Renal pelvis (tissue), 1 donor: ENCODE measurements at regions not wholly inside any gene's neighbourhood (a gene's known extent, or its start where the extent isn't known, plus 50 kb on each side); places are given as distances from the start of the nearest gene placed in this dataset.

Source experiments
- DNase-seq: peaks from one replicate; pipeline ENCODE4 v3.0.0-alpha.2; 2013

DNA sequence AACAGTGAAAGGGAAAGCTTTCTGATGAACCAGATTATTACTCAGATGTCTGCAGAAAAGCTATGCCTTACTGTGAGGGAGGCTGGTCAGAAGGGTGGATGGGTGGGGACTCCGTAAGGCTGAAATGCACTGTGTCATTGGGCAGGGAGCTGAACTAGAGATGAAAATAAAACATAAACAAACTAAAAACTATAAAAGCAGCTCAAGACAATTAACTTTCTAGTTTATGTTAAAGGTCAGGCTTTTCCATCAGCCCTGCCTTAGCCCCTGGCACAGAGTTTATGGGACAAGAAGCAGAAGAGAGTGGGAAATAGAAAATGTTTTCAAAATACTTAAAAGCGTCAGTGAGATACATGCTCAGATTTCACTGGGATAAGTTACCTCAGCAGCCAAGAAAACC is 310.0 kb upstream of the UBE2E2 start:
- DNase-seq: no peak

DNA sequence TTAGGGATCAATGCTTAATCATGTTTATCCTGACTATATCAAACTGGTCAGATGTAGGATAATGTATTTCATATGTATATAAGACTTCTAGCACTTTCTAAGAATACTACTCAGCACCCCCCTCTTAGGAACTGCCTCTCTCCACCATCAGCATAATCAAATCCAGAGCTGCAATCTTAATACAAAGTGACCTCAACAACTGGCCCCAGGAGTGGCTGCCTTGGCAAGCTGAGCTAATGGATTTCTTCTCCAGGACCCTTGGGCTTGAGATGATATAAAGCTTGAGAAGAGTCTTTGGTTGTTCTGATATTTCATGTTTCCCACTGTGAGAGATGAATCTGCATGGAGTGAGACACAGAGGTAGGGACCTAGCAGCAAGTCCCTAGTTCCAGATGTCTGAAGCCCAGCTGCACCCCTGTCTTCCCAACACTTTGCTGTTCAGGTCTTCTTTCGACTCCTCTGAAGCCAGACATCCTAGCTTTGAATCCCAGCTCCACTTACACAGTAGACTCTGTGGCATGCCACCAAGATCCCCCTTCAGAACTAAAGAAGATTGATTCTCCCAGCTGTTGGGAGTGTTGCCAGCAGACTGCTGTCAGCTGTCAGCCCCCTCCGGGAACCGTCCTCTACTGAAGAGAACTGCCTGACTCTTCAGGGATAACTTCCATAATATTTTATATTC is 309.3 kb upstream of the UBE2E2 start:
- DNase-seq: peak; percentile 45

DNA sequence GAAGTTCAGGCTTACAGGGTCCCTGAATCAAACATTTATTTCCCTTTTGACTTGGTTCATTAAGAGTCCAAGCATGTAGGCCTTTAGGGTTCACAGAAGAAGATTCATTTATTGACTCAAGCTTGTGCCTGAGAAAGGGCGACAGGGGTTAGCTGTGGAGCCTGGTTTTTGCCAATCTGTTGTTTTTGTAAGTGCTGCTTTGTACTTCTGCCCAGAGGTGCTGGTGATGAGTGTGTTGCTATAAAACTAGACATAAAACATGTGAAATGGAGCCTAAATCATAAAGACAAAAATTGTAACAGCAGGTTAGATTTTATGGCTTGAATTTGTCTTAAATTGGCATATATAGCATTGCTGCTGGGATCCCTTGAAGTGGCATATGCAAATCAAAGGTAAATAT is 308.3 kb upstream of the UBE2E2 start:
- no peak for DNase-seq

DNA sequence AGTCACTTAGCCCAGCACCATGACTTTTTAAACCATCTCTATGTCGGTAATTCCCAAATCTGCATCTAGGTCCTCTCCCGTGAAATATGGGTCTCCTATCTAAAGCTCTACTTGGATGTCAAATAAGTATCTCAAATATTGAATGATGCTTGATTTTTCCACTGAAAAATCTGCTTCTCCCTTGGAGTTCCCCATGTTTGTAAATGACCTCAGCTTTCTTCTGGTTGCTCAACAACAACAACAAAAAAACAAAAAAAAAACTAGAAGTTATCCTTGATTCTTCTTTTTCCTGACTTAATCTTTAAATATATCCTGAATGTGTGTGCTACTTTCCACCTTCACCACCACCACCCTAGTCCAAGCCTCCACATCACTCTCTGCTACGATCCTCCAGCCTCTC is 307.5 kb upstream of the UBE2E2 start:
- no peak for DNase-seq

DNA sequence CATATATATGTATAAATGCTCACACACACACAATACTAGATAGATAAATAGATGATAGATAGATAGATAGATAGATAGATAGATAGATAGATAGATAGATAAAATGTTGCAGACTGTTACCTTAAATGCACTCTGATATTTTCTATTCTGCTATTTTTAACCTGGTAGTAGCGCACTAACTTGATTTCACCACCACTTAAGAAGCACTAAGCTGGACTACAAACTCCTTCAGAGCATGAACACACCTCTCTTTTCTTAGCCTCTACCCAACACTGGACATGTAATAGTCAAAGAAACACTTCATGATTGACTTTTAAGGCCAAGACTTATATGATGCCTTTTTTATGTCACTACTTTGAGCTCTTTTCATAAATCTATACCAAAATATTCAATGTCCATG is 304.6 kb upstream of the UBE2E2 start:
- no peak for DNase-seq

DNA sequence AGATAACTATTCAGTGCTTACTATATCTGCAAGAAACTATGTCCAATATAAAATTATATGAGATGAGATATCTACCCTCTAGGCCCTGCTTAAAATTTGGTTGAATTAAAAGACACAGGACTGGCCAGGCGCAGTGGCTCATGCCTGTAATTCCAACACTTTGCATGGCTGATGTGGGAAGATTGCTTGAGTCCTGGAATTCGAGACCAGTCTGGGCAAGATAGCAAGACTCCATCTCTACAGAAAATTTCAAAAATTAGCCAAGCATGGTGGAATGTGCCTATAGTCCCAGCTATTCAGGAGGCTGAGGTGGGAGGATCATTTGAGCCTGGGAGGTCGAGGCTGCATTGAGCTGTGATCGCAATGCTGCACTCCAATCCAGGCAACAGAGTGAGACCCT is 303.7 kb upstream of the UBE2E2 start:
- DNase-seq: no peak

DNA sequence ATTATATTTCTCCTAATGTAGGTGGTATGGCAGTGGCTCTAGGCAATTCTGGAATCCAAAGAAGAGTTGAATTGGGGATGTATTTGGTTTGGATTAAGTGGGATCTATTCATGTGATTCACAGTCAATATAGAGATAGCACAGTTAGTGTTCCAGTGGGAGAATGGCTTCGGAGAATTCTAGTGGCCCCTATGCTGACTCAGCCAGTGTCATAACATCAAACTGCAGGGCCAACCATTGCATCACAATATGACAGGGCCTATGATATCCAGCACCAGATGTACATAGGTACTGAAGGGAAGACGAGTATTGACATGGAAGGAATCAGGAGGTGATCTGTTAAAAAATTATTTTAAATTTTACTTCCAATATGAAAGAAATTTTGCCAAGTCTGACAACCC is 302.8 kb upstream of the UBE2E2 start:
- no peak for DNase-seq

DNA sequence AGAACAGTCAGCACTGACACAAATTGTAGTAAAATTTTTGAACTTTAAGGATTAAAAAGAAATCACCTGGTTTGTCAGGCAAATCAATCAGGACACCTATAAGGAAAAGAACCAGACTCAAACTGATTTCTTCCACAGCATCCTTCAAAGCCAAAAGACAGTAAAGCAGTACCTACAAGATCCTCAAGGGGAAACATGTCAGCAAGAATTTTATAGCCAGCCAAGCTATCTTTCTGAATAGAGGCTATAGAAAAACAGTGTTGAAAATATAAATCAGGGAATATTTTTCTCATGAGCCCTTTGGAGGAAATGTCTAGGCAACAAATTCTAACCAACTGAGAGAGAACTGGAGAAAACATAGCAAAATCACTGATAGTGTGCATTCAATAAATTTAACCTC is 301.4 kb upstream of the UBE2E2 start:
- DNase-seq: no peak

DNA sequence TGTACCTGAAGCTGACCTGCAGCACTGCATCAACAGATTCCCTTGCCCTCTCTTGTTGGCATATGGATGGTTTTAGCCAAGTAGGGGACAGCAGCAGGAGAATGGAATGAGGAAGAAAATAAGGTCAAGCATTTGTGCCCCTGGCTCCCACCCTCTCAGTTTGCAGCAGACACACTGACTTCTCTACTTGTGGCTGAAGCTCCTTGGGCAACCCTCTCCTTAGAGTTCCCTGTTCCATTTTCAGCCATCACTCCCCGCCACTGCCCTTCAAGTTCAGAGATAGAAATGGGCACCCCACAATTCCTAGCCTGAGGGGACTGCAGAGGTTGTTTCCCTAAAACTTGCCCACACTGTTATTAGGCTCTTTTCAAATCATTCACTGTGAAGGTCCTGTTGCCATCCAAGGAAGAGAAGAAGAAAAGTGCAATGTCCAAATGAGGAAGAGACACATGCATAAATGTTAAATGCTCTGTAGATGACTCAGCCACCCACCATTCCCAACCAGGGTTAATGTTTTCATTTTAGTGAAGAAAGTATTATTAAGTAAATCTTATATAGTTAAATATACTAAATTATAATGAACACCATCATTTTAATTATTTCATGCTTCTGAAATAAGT is 295.9 kb upstream of the UBE2E2 start:
- DNase-seq: no peak

DNA sequence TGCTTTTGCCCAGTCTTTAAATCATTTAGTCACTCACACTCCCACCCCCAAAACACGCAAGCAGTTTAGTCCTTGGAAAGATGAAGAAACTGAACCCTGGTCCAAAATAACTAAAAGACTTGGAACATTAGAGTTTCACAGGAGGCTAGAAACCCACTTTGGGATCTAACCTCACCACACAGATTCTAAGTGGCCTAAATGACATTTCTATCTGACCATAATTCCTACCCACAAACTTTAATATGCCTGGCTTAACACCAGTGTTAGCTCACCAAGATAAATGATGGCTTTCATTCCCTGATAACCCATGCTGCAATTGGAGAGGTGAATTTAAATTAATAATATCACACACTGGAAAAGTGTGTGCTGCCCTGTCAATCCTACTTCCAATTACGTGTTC is 295.3 kb upstream of the UBE2E2 start:
- no peak for DNase-seq

DNA sequence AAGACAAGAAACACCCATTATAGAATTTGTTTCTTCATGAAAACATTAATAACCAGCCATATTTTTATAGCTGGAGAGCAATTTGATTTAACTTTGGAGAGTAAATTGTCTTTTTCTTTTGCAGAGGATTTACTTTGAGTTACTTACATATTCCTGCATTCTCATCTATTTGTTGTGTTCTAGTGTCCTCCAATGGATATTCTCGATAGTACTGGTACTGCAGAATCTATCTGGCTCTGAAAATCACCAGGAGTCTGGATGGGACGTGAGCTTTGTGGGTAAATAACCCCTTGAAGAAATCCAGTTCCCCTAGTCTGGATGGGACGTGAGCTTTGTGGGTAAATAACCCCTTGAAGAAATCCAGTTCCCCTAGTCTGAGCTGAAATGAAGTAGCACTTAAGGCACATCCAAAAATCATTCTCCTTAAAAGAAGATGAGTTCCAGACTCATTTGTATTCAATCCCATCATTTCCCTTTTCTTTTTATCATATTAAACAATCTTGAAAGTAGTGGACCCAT is 294.1 kb upstream of the UBE2E2 start:
- DNase-seq: no peak

DNA sequence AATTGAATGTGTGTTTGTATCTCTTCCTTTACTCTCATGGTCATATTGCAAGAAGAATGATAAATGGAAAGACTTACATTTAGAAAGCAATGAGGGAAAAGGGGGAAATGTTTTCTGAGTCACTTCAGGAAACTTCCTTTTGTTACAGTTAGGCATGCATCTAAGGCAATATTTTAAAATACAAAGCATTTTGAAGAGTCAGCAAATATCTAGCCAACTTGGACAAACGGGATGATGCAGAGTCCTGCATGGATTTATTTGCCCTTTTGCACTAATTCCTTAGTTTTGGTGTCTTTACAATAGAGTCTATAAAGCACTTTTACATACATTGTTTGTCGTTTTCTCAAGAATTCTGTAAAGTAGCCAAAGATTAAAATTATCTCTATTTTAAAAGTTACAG is 286.2 kb upstream of the UBE2E2 start:
- DNase-seq: no peak

DNA sequence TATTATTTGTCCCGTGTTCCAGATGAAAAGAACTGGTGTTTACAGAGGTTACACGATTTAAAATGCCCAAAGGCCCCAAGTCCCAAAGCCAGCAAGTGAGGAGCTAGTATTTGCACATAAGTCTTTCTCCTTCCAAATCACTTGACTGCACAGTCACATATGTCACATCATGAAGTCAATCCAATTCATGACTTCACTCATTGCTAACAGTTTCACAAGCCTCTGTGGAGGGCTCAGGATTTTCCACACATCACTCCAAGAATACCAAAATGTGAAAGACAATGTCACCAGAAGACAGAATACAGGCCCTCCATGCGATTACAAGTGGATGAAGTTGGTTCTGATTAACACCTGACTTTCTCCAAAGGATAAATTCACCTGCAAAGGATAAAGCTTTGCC is 283.1 kb upstream of the UBE2E2 start:
- DNase-seq: no peak

DNA sequence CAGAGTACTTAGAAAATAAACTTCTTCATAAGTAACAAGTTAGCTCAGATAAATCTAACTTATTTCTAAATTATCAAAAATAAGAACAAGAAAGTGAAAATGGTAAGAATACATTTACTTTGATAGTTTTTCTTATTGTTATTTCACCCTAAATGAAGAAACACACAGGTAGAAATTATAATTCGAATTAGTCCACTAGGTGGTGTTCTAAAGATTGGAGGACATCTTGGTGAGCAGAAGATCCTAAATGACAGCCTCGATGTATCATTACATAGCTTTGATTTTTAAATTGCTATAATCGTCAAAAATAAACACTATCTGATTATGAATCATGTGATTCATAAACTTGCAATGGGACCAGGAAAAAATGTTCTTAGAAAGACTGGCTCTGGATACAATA is 280.8 kb upstream of the UBE2E2 start:
- no peak for DNase-seq

DNA sequence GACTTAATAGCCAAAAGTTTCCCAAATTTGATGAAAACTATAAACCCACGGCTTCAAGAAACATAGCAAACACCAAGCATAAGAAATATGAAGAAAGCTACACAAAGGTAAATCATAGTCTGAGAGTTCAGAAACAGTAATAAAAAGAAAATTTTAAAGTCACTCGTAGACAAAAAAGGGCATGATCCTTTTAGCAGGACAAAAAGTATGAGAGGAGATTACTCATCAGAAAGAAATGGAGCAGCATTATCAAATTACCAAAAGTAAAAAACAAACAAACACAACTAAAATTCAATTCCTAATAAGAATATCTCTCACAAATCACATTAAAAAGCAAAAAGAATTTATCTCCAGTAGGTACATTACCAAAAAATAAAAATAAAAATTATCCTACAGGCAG is 279.4 kb upstream of the UBE2E2 start:
- no peak for DNase-seq

DNA sequence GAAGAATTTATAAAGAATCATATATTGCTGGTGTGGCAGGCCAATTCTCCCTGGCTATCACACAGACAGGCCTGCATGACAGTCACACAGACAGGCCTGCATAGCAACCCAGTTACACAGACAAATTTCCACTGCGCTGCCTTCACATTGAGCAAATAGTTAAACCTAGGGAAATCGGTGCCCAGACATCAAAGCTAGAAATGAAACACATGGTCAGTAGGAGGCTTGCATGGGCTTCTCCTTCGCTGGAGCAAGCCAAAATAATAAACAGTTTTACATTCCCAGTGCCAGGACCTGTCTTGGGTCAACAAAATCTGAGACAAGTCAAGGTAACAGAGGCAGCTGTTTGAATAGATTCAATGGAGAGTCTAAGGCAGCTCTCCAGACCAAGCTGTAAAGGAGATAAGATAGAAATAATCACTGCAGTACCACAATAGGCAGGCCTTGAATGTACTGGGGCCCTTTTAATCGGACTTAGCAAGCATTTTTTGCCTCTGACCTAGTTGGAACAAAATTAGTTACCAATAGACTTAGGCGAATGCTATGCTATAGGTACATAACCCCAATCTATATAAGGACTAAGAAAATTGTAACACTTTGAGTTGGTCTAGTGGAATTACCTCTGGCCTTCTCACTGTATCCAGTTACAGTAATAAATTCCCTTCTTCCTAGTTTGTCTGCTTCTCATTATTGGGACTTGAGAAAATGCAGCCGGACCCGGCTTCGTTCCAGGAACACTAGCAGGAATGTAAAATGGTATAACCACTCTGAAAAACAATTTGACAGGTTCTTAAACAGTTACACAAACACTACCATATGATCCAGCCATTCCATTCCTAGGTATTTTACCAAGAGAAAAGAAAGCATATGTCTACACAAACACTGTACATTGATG is 274.7 kb upstream of the UBE2E2 start:
- DNase-seq: peak; percentile 53

DNA sequence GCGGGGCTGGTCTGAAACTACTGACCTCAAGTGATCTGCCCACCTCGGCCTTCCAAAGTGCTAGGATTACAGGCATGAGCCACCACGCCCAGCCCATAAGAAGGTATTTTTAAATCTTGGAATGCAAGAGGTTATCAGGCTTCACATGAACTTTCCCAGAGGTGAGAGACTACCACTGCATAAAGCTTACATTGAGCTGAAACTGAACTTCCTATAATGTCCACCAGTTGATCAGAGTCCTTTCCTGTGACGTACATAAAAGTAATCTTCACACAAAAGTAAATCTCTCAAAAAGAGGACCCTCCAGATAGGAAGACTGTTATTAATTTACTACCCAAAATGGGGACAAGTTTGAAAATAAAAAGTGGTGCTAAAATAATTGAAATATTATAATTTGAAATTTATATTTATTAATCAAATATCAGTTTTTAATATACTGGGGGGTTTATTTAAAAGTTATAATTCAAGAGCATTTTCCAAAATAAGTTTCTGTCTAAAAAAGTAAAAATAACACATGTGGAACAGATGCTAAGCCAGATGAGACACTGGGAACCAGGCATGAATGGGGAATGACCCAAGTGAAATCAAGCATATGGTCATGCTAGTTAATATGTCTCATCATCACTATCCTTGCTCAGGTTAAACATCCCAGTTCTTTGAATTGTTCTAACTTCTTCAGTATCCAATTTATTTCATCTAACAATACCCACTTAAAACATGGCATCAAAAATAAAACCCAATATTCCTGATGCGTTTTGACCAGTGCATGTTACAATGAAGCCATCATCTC is 269.9 kb upstream of the UBE2E2 start:
- no peak for DNase-seq

DNA sequence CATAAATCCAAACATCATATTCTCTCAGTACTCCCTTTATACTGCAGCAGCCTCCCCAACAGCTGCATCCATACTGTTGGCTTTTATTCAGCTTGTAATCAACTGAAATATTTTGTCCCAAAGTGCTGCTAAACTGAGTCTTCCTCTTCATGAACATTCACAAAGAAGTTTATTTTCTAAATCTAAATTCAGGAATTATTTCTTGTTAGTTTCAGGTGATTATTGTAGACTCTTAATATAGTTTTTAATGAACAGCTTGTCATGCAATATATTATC is 269.3 kb upstream of the UBE2E2 start:
- no peak for DNase-seq

DNA sequence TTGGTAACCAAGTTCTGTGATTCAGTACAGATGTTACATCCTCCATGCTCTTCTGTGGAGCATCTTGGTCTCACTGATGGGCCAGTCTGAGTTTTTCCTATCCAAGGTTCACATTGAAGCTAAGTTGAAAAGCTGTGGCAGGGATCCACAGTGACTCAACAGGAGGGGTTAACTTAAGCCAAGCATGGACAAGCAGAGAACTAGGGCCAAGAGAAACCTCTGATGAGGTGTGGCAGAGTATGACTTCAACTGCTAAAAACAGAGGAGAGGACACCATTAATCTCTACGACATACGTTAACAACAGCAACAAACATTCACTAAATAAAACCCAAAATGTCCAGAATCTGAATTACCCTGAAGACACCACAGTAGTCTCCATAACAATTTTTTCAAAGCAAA is 268.1 kb upstream of the UBE2E2 start:
- no peak for DNase-seq

DNA sequence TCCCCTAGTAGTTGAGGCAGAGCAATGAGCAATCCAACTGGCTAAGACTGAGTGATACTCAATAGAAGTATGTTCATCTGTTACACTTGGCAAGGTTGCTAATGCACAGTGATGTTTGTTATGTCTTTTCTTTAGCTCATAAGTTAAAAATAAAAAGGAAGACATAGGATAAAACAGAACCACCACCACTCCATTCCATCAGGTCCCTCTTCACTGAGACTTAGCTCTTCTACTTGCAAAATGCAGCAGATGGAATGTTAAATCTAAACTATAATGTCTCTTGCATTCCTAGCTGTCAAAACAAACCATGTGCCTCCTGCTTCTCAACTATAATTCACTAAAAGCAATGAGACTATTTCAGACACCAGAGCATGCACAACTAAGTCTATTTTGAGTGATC is 265.6 kb upstream of the UBE2E2 start:
- DNase-seq: no peak

DNA sequence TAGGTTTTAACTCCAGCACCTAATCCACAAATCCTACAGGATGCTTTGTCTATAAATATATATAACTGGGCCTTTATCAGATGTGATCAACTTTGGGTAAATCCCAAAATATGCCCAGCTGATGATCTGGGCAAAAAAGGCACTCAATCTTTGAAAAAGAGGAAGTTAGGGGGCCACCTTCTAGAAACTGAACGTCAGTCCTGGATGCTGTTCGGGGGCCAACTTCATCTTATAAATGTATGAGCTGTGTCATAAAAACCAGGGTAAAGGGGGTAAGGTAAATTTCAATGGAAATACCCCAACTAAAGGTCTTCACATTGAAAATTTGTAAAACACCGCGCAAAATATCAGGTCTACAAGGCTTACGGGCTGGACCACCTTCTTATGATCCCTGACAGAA is 264.4 kb upstream of the UBE2E2 start:
- DNase-seq: no peak

DNA sequence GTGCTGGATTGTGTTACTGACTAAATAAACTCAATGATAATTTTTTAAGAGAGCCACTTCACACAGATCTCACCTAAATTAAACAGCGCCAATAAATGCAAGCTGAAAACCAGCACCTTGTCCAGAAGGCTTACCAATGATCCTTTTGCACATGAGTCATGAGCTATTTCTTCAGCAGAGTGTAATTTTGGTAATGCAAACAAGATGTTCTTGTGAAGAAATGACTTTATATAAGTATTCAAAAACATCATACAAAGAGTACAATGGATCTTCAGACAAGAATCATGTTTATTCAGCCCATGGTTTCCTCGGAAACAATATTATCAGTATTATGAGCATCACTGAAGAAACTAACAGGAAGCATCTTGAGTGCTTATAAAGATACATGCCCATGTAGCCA is 263.8 kb upstream of the UBE2E2 start:
- DNase-seq: no peak
